ENCODE measurements at regions not wholly inside any gene's neighbourhood (a gene's known extent, or its start where the extent isn't known, plus 50 kb on each side); places are given as distances from the start of the nearest gene placed in this dataset.

GRCh38 chr7:12139416-12139815 is 71.7 kb upstream of the TMEM106B start:
- no peak for DNase-seq (ENCODE audit: low spot score)
- no peak for TF ChIP-seq CTCF (IDR thresholded peaks at IDR 0.05)
- Histone ChIP-seq H3K9me3 (no peaks in the 10 kb centered on the region), H3K27me3 (replicated peaks; ENCODE audit: insufficient read depth) (no peaks in the 10 kb centered on the region), H3K27ac (no peak overlapping the region), H3K36me3 (no peaks in the 10 kb centered on the region), H3K4me1 (ENCODE audit: control insufficient read depth in 1 of 2, low read depth in 2 of 2) (no peaks in the 10 kb centered on the region), H3K4me3 (no peak overlapping the region)
- ATAC-seq (ENCODE audit: insufficient number of reproducible peaks, low FRiP score, low read depth) = no peak

GRCh38 chr7:12146813-12147212 is 64.3 kb upstream of the TMEM106B start:
- TF ChIP-seq CTCF (IDR thresholded peaks at IDR 0.05) = no peak
- no peaks in the 10 kb centered on the region for H3K4me1 ChIP-seq (ENCODE audit: control insufficient read depth in 1 of 2, low read depth in 2 of 2)
- no peaks in the 10 kb centered on the region for H3K36me3 ChIP-seq
- DNase-seq (ENCODE audit: low spot score) = no peak
- H3K9me3 ChIP-seq = no peaks in the 10 kb centered on the region
- no peak overlapping the region for H3K27ac ChIP-seq
- ATAC-seq (ENCODE audit: insufficient number of reproducible peaks, low FRiP score, low read depth) = no peak
- no peak overlapping the region for H3K4me3 ChIP-seq
- H3K27me3 ChIP-seq (replicated peaks; ENCODE audit: insufficient read depth) = no peaks in the 10 kb centered on the region

- H3K36me3 ChIP-seq = no peaks in the 10 kb centered on the region
- no peak for DNase-seq (ENCODE audit: low spot score)
- H3K27me3 ChIP-seq (replicated peaks; ENCODE audit: insufficient read depth) = no peaks in the 10 kb centered on the region
- no peaks in the 10 kb centered on the region for H3K4me1 ChIP-seq (ENCODE audit: control insufficient read depth in 1 of 2, low read depth in 2 of 2)
- TF ChIP-seq CTCF (IDR thresholded peaks at IDR 0.05) = no peak
- no peak overlapping the region for H3K4me3 ChIP-seq
- H3K9me3 ChIP-seq = no peaks in the 10 kb centered on the region
- no peak for ATAC-seq (ENCODE audit: insufficient number of reproducible peaks, low FRiP score, low read depth)
- no peak overlapping the region for H3K27ac ChIP-seq
These were observed 58.7 kb upstream of the TMEM106B start for GRCh38 chr7:12152196-12152918.

- no peak for DNase-seq (ENCODE audit: low spot score)
- Histone ChIP-seq H3K9me3 (no peaks in the 10 kb centered on the region), H3K36me3 (no peaks in the 10 kb centered on the region), H3K4me1 (ENCODE audit: control insufficient read depth in 1 of 2, low read depth in 2 of 2) (no peaks in the 10 kb centered on the region), H3K4me3 (no peak overlapping the region), H3K27ac (no peak overlapping the region), H3K27me3 (replicated peaks; ENCODE audit: insufficient read depth) (no peaks in the 10 kb centered on the region)
- ATAC-seq (ENCODE audit: insufficient number of reproducible peaks, low FRiP score, low read depth) = no peak
- no peak for TF ChIP-seq CTCF (IDR thresholded peaks at IDR 0.05)
These were observed 57.0 kb upstream of the TMEM106B start for GRCh38 chr7:12154119-12154518.

- no peaks in the 10 kb centered on the region for H3K4me1 ChIP-seq (ENCODE audit: control insufficient read depth in 1 of 2, low read depth in 2 of 2)
- no peaks in the 10 kb centered on the region for H3K9me3 ChIP-seq
- H3K36me3 ChIP-seq = no peaks in the 10 kb centered on the region
- H3K27me3 ChIP-seq (replicated peaks; ENCODE audit: insufficient read depth) = no peaks in the 10 kb centered on the region
- no peak for TF ChIP-seq CTCF (IDR thresholded peaks at IDR 0.05)
- no peak overlapping the region for H3K27ac ChIP-seq
- no peak for ATAC-seq (ENCODE audit: insufficient number of reproducible peaks, low FRiP score, low read depth)
- no peak overlapping the region for H3K4me3 ChIP-seq
- no peak for DNase-seq (ENCODE audit: low spot score)
These were observed 53.6 kb upstream of the TMEM106B start for GRCh38 chr7:12157517-12157916.

All from thoracic aorta (tissue), 2 donors.